HG03175 (cell line): ENCODE measurements at regions not wholly inside any gene's neighbourhood (a gene's known extent, or its start where the extent isn't known, plus 50 kb on each side); places are given as distances from the start of the nearest gene placed in this dataset.

Source experiments
- ATAC-seq: cut with Tn5 transposase; IDR thresholded peaks from one replicate; pipeline ENCODE4 v1.9.1; 2021; ENCODE audit warnings: mild to moderate bottlenecking, moderate library complexity; ENCODE audit not compliant: unreplicated experiment

DNA sequence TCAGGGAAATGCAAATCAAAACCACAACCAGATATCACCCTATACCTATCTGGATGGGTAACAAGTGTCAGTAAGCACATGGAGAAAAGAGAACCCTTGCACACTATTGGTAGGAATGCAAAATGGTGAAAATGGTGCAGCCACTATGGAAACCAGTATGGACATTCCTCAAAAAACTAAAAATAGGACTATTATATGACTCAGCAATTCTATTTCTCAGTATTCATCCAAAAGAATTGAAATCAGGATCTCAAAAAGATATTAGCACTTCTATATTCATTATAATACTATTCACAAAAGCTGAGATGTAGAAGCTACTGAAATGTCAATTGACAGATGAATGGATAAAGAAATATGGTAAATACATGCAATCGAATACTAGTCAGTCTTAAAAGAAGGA lies 491.1 kb upstream of the MYT1L start:
- no peak for ATAC-seq

DNA sequence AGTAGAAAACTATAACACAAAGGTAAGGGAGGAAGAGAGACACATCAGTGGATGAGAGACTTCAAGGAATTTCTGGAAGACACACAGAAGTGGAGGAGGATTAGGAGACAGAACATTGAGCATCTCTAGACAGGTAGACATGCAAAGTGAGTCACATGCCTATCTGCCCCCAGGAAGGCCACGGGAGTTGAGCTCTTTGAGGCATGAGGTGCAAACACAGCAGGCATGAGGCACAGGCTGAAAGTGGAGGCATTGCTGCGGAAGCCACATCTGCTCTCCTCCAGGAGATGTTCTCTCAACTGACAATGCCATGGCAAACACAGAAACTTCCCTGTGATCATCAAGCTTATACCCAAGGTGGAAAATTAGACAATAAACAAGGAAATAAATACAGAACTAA lies 481.6 kb upstream of the MYT1L start:
- ATAC-seq, result no peak

DNA sequence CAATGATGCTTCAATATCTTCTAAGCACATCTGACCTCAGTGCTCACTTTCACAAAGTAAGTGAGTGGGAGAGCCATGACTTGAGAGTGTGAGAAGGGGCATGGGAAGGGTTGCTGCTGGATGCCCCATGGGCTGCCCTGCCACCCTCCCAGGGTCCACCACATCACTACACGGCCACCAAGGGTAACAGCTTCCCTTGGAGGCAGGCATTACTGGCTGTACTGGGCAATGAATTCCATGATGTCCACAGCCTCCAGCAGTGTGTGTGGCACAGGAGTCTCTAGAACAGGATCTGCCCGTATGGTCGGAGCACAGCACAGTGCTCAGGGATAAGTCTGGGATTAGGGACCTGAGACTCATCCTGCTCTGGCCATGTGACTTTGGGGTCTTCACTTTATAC lies 481.0 kb upstream of the MYT1L start:
- no peak for ATAC-seq

DNA sequence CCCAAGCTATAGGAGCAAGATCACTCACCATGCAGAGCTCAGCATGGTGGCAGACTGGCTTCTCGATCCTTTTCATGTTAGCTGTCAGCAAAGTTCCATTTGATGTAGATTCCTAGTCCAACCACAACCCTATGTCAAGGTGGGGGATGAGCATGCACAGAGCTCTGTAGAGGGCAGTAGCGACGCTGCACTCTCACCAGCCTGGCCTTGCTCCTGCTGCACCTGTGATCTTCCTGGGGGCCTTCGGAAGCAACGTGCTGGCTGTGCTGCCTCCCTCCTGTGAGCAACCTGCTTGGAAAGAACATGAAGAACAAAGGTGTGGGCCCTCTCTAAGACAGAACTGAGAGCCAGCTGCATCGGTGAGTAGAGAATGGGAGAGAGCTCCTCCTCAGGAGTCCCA lies 479.4 kb upstream of the MYT1L start:
- no peak for ATAC-seq

DNA sequence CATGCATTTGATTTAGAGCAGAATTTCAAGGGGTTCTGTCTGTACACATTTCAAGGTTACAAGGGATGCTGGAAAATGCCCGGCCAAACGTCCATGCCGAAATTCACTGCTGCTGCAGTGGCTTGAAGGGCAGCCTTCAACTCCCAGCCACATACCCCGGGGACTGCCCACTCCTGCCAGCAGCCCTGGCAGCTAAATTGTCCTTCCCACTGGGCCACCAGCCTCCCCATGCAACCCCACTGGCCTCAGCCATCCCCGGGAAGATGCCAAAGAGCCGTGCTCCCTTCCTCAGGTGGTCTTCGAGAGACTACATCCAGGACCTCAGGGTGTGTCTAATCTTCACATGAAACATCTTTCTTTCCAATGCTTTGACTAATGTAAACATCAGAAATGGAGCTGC lies 478.7 kb upstream of the MYT1L start:
- no peak for ATAC-seq

DNA sequence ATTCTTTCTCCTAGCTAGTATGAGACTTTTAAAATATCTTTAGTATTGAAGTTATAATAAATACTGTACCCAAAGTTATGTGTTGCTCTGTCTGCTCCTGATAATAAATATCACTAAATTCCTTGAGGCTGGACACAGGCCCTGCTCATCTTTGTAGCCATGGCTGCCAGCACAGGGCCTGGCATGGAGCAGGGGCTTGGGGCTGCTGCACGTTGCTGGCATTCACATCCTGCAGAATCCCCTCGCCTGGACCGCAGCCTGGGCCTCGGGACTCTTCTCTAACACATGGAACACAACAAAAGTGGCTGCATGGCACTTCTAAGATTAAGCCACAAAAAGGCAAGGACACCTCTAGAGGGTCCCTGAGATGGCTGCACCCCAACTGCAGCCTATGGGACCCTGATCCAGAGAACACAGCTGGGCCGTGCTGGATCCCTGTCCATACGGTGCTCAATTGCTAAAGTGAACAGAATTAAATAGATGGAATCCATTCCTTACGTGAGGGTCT lies 477.5 kb upstream of the MYT1L start:
- no peak for ATAC-seq

DNA sequence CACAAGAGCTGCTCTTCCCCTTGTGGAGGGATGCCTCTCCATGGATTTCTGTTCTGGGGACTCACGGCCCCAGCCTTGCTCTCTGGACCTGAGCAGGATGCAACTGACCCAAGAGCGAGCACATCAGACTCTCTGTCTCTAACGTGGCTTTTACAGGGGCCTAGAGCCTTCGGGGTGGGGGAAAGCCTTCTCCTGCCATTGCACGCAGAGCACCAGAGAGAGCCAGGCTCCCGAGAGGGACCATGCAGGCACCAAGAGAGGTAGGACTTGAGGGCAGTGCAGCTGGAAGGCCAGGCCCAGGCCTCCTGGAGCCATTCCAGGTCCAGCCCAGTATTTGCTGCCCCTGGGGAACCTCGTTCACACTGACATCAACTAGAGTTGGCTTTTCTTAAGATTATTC lies 475.6 kb upstream of the MYT1L start:
- ATAC-seq, result no peak

DNA sequence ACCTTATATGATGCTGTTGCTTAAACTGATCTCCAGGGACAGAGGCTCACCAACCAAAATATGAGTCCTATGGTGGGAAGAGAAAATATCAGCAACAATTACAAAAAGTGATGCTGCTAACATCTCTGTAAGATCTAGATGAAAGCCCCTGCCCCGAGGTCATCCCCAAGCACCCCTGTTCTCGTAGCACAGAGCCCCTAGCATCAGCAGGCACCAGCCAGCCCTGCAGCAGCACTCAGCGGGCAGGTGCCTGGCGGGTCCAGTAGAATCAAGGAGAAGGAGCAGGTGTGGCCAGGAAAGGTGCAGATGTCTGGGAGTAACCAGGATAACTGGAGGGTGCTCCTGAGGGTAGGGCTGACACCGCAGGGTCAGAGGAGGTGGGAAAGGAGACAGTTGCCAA lies 474.2 kb upstream of the MYT1L start:
- no peak for ATAC-seq

DNA sequence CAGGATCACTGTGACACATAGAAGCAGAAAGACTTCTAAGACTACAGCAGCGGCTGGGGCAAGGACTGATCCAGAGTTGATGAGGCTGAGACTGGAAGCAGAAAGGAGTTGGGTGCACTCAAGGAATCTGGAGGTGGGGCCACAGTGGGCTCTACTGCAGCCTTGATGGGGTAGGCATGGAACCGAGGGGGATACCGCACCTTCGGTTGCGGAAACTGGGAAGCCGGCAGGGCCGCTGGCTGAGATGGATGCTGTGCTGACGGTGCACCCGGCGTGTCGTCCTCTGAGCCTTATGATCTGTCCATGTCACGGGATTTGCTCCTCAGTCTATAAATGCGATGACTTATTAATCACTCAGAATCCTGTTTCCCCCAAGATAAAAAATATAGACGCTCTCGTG lies 473.5 kb upstream of the MYT1L start:
- ATAC-seq, result no peak

DNA sequence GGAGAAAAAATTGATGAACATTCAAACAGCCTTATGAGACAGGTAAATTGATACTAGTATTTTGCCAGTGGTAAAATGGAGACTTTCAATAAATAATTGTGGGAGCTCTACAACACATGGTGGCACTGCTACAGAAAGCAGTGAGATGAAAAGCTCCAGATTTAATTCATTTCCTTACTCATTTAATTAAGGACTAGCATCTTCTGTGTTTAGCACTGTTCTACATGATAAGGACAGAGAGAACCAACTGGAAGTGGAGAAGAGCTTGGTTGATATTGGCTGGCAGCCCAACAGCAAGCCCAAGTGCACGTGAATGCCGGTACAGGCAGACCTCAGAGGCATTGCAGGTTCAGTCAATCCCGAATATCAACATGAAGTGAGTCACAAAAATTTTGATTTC lies 470.4 kb upstream of the MYT1L start:
- ATAC-seq, result no peak

DNA sequence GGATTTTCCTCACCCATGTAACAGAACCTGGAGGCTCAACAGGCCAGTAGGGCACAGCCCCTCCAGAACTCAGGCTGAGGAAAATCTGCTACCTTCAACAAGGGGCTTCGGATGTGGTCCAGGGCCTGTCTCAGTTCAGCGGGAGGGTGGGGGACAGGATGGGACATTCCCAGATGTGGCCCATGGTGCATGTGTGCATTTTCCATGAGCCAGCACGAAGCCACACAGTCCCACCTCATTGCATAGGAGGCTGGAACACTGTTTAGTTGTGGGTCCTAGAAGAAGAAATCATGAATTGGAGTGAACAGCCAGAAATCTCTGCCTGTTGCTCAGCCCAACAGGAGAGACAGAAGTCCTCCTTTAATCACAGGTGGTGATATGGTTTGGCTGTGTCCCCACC lies 469.6 kb upstream of the MYT1L start:
- no peak for ATAC-seq

DNA sequence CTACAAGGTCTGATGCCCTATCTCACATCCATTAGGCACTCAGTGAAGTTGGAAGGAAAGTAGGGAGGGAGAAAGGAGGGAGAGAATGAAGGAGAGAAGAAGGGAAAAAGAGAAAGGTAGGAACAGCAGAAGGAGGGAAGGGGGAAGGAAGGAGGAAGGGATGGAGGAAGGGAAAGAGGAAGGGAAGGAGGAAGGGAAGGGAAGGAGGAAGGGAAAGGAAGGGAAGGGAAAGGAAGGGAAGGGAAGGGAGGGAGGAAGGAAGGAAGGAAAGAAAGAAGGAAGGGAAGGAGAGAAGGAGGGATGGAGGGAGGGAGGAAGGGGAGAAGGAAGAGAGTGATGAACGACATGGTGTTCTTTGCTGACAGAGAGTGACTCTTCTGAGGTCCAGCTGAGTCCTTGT lies 468.9 kb upstream of the MYT1L start:
- no peak for ATAC-seq

DNA sequence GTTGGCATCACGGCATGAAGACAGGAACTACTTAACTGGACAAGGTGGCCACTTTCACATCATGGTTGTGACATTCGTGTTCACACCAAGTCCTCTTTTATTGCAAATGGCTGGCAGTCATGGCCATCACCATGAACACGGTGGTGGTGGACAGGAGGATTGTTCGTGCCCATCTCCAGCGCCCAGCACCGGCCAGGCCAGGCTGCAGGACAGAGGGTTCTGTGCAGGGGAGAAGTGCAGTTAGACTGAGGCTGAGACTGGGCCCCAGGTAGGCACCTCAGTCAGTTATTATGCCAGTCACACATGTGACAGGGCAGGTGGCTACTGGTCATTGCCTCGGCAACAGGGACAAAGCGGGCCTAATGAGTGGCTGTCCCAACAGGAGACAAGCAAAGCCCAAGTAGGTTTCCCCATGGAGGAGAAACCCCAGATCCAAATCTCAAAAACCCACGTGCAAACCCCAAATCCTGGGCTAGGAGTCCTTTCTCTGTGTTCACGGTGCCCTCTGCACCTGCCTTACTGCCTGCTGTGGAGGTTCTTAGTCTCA lies 468.1 kb upstream of the MYT1L start:
- no peak for ATAC-seq

DNA sequence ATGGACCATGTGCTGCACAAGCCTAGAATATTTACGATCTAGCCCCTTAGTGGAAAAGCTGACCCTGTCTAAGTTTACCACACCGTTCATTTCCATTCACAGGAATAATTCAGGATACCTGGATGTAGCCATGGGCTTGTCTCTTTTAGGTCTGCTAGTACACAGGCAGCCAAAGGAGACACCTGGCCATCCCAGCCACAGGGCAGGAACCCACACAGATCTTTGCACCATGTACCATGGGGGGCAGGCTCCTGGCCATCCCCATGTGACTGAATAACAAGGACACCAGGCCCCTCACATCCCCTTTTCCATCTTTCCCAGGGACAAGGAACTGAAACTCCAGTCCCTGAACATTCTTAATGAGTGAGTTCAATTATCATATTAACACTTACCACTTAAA lies 467.3 kb upstream of the MYT1L start:
- no peak for ATAC-seq

DNA sequence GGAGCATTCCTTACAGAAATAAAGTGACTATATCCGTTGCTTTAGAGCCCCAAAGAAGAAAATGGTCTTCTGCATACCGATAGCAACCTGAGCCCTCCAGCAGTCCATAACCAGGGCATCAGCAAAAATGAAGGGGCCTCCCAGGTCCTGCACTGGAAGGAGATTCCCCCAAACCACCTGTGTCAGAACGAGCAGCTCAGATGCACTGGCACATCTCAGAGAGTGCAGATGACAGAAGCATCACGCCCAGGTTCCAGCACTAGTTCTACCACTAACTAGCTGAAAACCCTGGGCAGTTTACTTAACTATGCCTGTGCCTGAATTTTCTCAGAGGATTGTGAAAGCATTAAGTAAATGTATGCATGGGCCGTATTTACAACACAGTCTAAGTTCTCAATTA lies 466.7 kb upstream of the MYT1L start:
- ATAC-seq, result no peak

DNA sequence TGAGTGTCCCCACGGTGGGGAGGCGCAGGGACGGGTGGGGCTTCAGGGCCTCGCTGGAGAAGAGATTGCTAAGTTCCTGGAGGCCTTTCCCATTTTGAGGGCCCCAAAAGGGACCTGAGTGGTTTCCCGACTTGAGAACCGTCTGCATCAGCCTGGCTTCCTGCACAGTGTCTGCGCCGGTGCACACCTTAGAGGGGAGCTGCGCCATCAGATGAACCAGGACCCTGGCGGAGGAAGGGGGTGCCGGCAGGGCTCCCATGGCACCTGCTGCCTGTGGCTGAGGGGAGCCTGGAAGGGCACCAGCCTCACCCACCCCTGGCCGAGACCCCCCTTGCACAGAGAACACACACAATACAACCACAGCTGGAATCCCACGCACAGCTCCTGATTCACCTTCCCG lies 465.1 kb upstream of the MYT1L start:
- no peak for ATAC-seq

DNA sequence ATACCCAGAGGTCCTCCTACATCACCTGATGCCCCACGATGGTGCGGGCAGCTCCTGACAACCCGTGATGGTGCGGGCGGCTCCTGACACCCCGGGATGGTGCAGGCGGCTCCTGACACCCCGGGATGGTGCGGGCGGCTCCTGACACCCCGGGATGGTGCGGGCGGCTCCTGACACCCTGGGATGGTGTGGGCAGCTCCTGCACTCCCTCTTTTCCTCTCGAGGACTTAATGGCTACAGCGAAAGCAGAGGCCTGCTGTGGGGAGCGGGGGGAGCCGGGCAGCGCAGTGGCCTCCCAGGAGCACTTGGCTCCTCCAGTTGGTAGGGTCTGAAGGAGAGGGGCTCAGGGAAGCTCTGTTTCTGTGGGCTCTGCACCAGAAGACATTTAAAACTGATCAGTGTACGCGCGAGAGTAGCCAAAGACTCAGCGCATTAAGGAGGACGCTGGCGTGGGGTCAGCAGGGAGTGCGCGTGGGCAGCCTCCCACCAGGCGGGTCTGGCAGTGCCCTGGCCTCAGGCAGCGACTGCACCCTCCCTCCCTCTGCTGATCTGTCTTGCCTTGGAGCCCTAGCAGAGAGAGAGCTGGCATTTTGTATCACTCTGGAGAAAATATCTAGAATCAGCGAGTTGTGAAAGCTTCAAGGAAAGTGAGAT lies 464.5 kb upstream of the MYT1L start:
- no peak for ATAC-seq

DNA sequence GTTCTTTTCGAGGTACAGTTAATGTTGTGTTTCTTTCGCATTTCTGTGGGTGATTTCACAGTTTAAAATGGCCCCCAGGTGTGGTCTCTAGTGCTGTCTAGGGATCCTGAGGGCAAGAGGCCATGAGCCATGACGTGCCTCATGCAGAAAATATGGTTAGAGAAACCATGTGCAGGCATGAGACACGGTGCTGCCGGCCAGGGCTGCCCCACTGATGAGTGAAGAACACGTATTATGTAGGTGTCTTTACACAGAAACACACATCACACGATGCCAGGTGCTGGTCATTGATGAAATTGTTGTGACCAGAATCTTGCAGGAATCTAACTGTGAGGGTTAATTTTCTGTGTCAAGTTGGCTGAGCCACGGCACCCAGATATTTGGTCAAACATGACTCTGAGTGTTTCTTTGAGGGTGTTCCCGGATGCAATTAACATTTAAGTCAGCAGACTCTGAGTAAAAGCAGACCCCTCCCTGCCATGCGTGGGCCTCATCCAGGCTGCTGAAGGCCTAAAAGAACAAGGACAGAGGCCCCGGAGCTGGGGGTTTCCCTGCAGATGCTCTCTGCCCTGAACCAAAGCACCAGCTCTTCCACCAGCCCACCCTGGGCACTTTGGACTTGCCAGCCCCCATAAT lies 463.0 kb upstream of the MYT1L start:
- no peak for ATAC-seq

DNA sequence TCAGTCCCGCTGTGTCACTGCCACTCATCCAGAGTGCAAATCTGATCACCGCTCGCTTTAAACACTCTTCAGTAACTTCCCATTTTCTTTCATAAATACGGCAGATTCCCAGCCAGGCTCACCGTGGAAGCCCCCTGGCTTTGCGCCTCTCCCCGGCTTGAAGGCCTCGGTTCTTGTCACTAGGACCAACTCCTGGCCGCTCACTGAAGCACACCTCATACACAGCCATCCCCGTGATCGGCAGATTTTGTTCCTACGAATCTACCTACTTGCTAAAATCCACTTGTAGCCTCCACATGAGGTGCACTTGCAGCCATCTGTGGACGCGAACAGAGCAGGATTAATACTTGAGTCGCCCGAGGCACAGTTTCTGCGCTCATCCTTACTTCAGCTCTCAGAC lies 462.4 kb upstream of the MYT1L start:
- ATAC-seq, result no peak

DNA sequence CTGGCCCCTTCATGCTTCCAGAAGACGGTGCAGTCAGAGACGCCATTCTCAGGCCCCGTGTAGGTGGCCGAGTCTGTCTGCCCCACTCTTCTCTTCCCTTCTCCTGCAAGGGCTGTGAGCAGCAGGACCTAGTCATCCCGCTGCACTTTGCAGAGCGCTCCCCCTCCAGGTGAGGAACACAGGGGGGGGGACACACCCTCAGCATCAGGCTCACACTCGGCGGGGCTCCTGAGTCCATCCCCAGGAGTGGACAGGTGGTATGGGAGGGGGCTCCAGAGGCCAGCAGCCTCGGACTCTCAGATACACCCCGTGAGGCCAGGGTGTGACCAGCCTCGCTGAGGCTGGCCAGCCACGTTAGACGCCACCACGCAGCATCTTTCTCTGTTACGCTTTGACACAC lies 460.5 kb upstream of the MYT1L start:
- no peak for ATAC-seq

DNA sequence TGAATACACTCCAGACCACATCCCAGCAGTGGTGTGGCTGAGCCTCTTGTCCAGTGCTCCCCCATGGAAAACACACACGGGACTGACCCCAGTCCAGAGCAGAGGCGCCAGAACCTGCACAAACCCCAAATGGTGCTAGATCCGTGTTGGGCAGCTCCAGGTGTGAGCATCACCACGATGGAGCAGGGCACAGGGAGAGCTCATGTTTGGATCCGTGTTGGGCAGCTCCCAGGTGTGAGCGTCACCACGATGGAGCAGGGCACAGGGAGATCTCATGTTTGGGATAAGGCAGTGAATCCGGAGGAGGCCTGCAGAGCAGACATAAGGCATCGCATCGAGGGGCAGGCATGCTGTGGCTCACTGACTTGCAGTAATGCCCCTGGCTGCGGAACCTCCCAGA lies 460.0 kb upstream of the MYT1L start:
- ATAC-seq, result no peak

DNA sequence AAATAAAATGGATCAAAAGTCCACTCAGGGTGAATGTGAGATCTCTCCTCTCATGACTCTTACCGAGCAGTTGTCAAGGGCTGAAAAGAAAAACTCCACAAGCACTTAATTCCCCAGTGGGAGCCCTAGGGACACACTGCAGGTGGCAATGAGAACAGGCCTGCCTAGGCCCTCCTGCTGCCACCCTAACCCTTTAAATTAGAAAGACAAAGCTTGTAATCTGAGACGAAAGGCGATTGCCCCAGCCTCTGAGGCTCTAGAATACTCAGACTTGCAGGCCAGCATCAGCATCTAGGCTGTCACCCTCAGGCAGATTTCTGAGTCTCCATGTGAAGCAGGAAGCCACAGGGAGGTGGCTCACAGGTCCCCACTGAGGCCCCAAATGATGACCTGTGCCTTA lies 457.0 kb upstream of the MYT1L start:
- ATAC-seq, result no peak
